ENCODE measurements at regions not wholly inside any gene's neighbourhood (a gene's known extent, or its start where the extent isn't known, plus 50 kb on each side); places are given as distances from the start of the nearest gene placed in this dataset.

DNA sequence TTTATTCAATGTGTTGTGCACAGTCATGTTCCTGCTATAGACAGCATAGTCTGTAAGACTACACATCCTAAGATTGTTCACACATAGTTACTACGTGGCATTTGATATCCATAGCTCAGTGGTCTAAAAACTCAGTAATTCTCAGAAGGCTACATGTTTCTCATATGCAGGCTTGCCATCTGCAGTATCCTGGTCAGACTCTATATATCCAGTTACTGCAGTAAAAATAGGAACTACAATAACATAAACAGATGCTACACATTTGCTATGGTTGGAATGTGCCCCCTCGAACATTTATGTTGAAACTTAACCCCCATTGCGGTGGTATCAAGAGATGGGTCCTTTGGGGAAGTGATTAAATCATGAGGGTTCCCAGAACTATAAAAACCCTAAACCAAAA, 1377.8 kb upstream of the LRRTM3 start:
- ChIA-PET POLR2A (ENCODE audit: low non-redundant PET) (no interaction called here), CTCF (no interaction called here)
- Histone ChIP-seq H3K27ac (ENCODE audit: low read depth, low read length, poor library complexity, severe bottlenecking) (no peak overlapping the region), H3K36me3 (ENCODE audit: insufficient read depth, low read length, poor library complexity, severe bottlenecking) (no peaks in the 10 kb centered on the region), H3K27me3 (replicated peaks; ENCODE audit: insufficient read depth, low read depth, low read length, poor library complexity) (no peaks in the 10 kb centered on the region), H3K4me1 (ENCODE audit: insufficient read depth, low read length, poor library complexity, severe bottlenecking) (no peaks in the 10 kb centered on the region), H3K4me3 (ENCODE audit: low read depth, low read length, poor library complexity, severe bottlenecking) (no peak overlapping the region), H3K9me3 (ENCODE audit: low read depth, low read length, poor library complexity, severe bottlenecking) (no peaks in the 10 kb centered on the region)
- no peak for DNase-seq (ENCODE audit: low spot score)
- BruUV-seq (replicated peaks), result no TSS peak
- TF ChIP-seq, protein P1, sequence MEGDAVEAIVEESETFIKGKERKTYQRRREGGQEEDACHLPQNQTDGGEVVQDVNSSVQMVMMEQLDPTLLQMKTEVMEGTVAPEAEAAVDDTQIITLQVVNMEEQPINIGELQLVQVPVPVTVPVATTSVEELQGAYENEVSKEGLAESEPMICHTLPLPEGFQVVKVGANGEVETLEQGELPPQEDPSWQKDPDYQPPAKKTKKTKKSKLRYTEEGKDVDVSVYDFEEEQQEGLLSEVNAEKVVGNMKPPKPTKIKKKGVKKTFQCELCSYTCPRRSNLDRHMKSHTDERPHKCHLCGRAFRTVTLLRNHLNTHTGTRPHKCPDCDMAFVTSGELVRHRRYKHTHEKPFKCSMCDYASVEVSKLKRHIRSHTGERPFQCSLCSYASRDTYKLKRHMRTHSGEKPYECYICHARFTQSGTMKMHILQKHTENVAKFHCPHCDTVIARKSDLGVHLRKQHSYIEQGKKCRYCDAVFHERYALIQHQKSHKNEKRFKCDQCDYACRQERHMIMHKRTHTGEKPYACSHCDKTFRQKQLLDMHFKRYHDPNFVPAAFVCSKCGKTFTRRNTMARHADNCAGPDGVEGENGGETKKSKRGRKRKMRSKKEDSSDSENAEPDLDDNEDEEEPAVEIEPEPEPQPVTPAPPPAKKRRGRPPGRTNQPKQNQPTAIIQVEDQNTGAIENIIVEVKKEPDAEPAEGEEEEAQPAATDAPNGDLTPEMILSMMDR (conservative IDR thresholded peaks at IDR 0.05; ENCODE audit: low read depth, low read length), result no peak
- TF ChIP-seq EZH2 (IDR thresholded peaks at IDR 0.05; ENCODE audit: borderline replicate concordance, low read depth, low read length, poor library complexity, severe bottlenecking), result no peak
- intact Hi-C loops (cut with micrococcal nuclease; ENCODE audit: unreplicated experiment), result no loop called here

DNA sequence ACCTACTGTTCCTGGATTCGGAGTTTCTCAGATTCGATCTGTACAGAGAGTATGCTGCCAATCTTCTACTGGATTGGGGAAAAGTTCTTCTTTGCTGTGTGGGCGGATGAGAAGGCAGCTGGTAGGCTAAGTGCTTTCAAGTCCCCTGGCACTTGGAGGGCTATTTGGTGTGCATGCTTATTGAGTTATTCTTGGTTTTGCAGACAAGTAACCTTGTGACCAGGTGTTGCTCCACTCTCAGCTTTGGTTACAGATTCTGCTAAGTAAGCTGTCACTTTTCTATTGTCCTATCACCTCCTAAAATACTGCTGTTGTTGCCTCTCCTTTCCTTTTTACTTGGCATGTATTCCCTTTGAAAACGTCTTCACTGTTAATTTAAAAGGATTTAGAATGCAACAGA, 1375.1 kb upstream of the LRRTM3 start:
- Histone ChIP-seq H3K36me3 (ENCODE audit: insufficient read depth, low read length, poor library complexity, severe bottlenecking) (no peaks in the 10 kb centered on the region), H3K27ac (ENCODE audit: low read depth, low read length, poor library complexity, severe bottlenecking) (no peak overlapping the region), H3K27me3 (replicated peaks; ENCODE audit: insufficient read depth, low read depth, low read length, poor library complexity) (no peaks in the 10 kb centered on the region), H3K9me3 (ENCODE audit: low read depth, low read length, poor library complexity, severe bottlenecking) (no peaks in the 10 kb centered on the region), H3K4me1 (ENCODE audit: insufficient read depth, low read length, poor library complexity, severe bottlenecking) (no peaks in the 10 kb centered on the region), H3K4me3 (ENCODE audit: low read depth, low read length, poor library complexity, severe bottlenecking) (no peak overlapping the region)
- intact Hi-C loops (cut with micrococcal nuclease; ENCODE audit: unreplicated experiment), result no loop called here
- ChIA-PET CTCF (no interaction called here), POLR2A (ENCODE audit: low non-redundant PET) (no interaction called here)
- TF ChIP-seq, protein P1 (conservative IDR thresholded peaks at IDR 0.05; ENCODE audit: low read depth, low read length), result no peak
- no peak for TF ChIP-seq EZH2 (IDR thresholded peaks at IDR 0.05; ENCODE audit: borderline replicate concordance, low read depth, low read length, poor library complexity, severe bottlenecking)
- BruUV-seq (replicated peaks), result no TSS peak
- DNase-seq (ENCODE audit: low spot score), result no peak

DNA sequence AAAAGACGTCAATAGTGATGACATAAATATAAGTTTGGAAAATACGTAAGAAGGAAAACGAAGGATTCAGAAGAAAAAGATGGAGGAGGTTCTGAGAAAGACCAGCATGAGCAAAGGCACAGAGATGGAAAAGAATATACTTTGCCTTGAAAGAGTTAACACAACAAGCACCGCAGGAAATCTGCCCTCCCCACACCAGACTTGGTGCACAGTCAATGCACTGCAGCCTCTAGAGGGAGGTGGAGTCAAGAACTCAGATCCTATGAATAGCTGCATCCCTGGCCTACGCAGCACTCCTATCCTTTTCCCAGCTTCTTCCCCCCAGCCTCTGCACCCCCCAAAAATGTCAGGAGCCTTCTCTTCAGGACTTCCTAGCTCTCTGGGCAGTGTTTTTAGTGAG, 1370.6 kb upstream of the LRRTM3 start:
- POLR2A ChIA-PET (ENCODE audit: low non-redundant PET), result no interaction called here
- CTCF ChIA-PET, result no interaction called here
- no peak overlapping the region for H3K27ac ChIP-seq (ENCODE audit: low read depth, low read length, poor library complexity, severe bottlenecking)
- H3K4me3 ChIP-seq (ENCODE audit: low read depth, low read length, poor library complexity, severe bottlenecking), result no peak overlapping the region
- H3K36me3 ChIP-seq (ENCODE audit: insufficient read depth, low read length, poor library complexity, severe bottlenecking), result no peaks in the 10 kb centered on the region
- BruUV-seq (replicated peaks), result no TSS peak
- intact Hi-C loops (cut with micrococcal nuclease; ENCODE audit: unreplicated experiment), result no loop called here
- H3K9me3 ChIP-seq (ENCODE audit: low read depth, low read length, poor library complexity, severe bottlenecking), result no peaks in the 10 kb centered on the region
- no peaks in the 10 kb centered on the region for H3K4me1 ChIP-seq (ENCODE audit: insufficient read depth, low read length, poor library complexity, severe bottlenecking)
- TF ChIP-seq, protein P1 (conservative IDR thresholded peaks at IDR 0.05; ENCODE audit: low read depth, low read length), result no peak
- no peak for TF ChIP-seq EZH2 (IDR thresholded peaks at IDR 0.05; ENCODE audit: borderline replicate concordance, low read depth, low read length, poor library complexity, severe bottlenecking)
- DNase-seq (ENCODE audit: low spot score), result no peak
- H3K27me3 ChIP-seq (replicated peaks; ENCODE audit: insufficient read depth, low read depth, low read length, poor library complexity), result no peaks in the 10 kb centered on the region

All from A673 (cell line).